A673 (cell line): ENCODE measurements at regions not wholly inside any gene's neighbourhood (a gene's known extent, or its start where the extent isn't known, plus 50 kb on each side); places are given as distances from the start of the nearest gene placed in this dataset.

ENCODE experiments used
- BruUV-seq: library from RNA; stranded (reverse); fragments of 400-500 nt; replicated peaks from 2 replicates; lab custom pipeline; 2021; lab: Mats Ljungman, UMichigan
- CTCF ChIA-PET: fragments of 300-600 bp; sonication (Branson Sonifier 250); formaldehyde crosslinking; loops from one replicate; lab custom pipeline; 2022; ENCODE audit warnings: antibody characterized with exemption; lab: Charles Lee
- POLR2A ChIA-PET: fragments of 300-600 bp; sonication (Branson Sonifier 250); formaldehyde crosslinking; loops from one replicate; lab custom pipeline; 2022; ENCODE audit warnings: antibody characterized with exemption; ENCODE audit not compliant: low non-redundant PET; lab: Charles Lee
- DNase-seq: peaks from one replicate; pipeline ENCODE4 v3.0.0-alpha.2; 2015; ENCODE audit warnings: low spot score
- H3K27ac ChIP-seq: fragments of 200-600 bp; sonication (generic); 2 replicates; pipeline ENCODE4 v1.5.1; 2016; ENCODE audit warnings: mixed run types, low read depth, mild to moderate bottlenecking, mixed read lengths, antibody characterized with exemption, low read length; ENCODE audit not compliant: poor library complexity, severe bottlenecking
- H3K27me3 ChIP-seq: fragments of 200-600 bp; sonication (generic); replicated peaks from 2 replicates; pipeline ENCODE4 v1.6.1; 2017; ENCODE audit warnings: mixed run types, low read depth, mild to moderate bottlenecking, mixed read lengths, antibody characterized with exemption, low read length; ENCODE audit not compliant: insufficient read depth, poor library complexity
- H3K36me3 ChIP-seq: fragments of 200-600 bp; sonication (generic); 2 replicates; pipeline ENCODE4 v1.6.1; 2016; ENCODE audit warnings: mixed run types, mild to moderate bottlenecking, mixed read lengths, antibody characterized with exemption, low read length; ENCODE audit not compliant: insufficient read depth, poor library complexity, severe bottlenecking
- H3K4me1 ChIP-seq: fragments of 200-600 bp; sonication (generic); 2 replicates; pipeline ENCODE4 v1.6.1; 2017; ENCODE audit warnings: mixed run types, mild to moderate bottlenecking, mixed read lengths, antibody characterized with exemption, low read length; ENCODE audit not compliant: insufficient read depth, poor library complexity, severe bottlenecking
- H3K4me3 ChIP-seq: fragments of 200-600 bp; sonication (generic); 2 replicates; pipeline ENCODE4 v1.5.1; 2016; ENCODE audit warnings: low read depth, mixed run types, mild to moderate bottlenecking, mixed read lengths, low read length; ENCODE audit not compliant: poor library complexity, severe bottlenecking
- H3K9me3 ChIP-seq: fragments of 200-600 bp; sonication (generic); 2 replicates; pipeline ENCODE4 v1.6.1; 2016; ENCODE audit warnings: mixed run types, low read depth, mild to moderate bottlenecking, mixed read lengths, antibody characterized with exemption, low read length; ENCODE audit not compliant: poor library complexity, severe bottlenecking
- EZH2 ChIP-seq: fragments of 200-600 bp; sonication (generic); IDR thresholded peaks from 2 replicates; pipeline ENCODE4 v1.6.1; 2017; ENCODE audit warnings: borderline replicate concordance, low read depth, mild to moderate bottlenecking, mixed read lengths, antibody characterized with exemption, low read length; ENCODE audit not compliant: poor library complexity, severe bottlenecking
- intact Hi-C: fragments of 100-400 bp; cut with micrococcal nuclease; formaldehyde crosslinking; loops from one replicate; pipeline ENCODE4 v1.10.0; 2022; ENCODE audit not compliant: unreplicated experiment
- TF ChIP-seq, protein P1 (sequence below): fragments of 300-800, 200-600 bp; sonication (generic); conservative IDR thresholded peaks from 2 replicates; pipeline ENCODE4 v1.5.1; 2017; ENCODE audit warnings: low read depth, mild to moderate bottlenecking, antibody characterized with exemption, low read length, moderate library complexity, mixed read lengths

DNA sequence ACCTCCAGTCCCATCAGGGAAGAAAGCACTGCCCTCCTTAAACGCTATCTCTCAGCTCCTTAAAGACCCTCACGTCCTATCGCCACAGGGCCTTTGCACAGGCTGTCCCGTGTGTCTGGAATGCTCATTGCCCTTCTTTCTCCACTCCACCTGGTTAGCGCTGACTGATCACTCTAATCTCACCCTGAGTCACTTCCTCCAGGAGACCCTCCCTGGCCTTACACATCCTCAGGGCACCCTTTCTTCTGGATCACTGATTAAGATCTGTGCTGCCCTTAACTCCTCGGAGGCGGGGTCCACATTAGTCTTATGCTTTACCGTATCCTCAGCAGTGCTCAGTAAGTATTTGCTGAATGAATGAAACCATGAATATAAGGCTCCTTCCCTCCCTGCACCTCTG, 94.7 kb downstream of the SYNE3 start:
- CTCF ChIA-PET = no interaction called here
- no peaks in the 10 kb centered on the region for H3K4me1 ChIP-seq
- POLR2A ChIA-PET = no interaction called here
- BruUV-seq = no TSS peak
- H3K9me3 ChIP-seq = no peaks in the 10 kb centered on the region
- no peak for DNase-seq
- H3K27me3 ChIP-seq = no peaks in the 10 kb centered on the region
- H3K27ac ChIP-seq = no peak overlapping the region
- TF ChIP-seq EZH2 = no peak
- TF ChIP-seq, protein P1, sequence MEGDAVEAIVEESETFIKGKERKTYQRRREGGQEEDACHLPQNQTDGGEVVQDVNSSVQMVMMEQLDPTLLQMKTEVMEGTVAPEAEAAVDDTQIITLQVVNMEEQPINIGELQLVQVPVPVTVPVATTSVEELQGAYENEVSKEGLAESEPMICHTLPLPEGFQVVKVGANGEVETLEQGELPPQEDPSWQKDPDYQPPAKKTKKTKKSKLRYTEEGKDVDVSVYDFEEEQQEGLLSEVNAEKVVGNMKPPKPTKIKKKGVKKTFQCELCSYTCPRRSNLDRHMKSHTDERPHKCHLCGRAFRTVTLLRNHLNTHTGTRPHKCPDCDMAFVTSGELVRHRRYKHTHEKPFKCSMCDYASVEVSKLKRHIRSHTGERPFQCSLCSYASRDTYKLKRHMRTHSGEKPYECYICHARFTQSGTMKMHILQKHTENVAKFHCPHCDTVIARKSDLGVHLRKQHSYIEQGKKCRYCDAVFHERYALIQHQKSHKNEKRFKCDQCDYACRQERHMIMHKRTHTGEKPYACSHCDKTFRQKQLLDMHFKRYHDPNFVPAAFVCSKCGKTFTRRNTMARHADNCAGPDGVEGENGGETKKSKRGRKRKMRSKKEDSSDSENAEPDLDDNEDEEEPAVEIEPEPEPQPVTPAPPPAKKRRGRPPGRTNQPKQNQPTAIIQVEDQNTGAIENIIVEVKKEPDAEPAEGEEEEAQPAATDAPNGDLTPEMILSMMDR = no peak
- no peak overlapping the region for H3K4me3 ChIP-seq
- intact Hi-C loops = loop anchor here (10.0 kb wide), 1 partner anchor 327 kb away; no protein-coding TSS in a partner anchor
- no peaks in the 10 kb centered on the region for H3K36me3 ChIP-seq

DNA sequence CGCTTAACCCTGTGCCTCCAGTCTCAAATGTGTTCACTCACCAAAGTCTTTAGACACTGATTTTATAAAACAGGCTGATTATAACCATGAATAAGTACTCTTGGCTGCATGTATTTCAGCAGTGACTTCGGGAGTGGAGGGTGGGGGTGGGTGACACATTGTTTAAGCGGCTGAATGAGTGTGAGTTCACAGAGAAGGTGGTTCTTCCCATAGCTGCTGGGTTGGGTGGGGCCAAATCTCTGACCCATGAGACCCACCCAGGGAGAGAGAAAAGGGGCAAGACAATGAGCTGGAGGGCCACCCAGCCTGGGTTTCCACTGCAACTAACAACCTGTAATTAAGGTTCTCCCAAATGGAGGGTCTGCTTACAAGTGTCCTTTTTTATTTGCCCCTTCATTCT, 96.4 kb downstream of the SYNE3 start:
- intact Hi-C loops = loop anchor here (10.0 kb wide), 1 partner anchor 325 kb away; no protein-coding TSS in a partner anchor
- no peak for DNase-seq
- no peak overlapping the region for H3K4me3 ChIP-seq
- H3K27me3 ChIP-seq = no peaks in the 10 kb centered on the region
- ChIA-PET CTCF (no interaction called here), POLR2A (no interaction called here)
- H3K27ac ChIP-seq = no peak overlapping the region
- H3K4me1 ChIP-seq = no peaks in the 10 kb centered on the region
- no peaks in the 10 kb centered on the region for H3K9me3 ChIP-seq
- H3K36me3 ChIP-seq = no peaks in the 10 kb centered on the region
- no TSS peak for BruUV-seq
- no peak for TF ChIP-seq EZH2
- TF ChIP-seq, protein P1 = no peak

DNA sequence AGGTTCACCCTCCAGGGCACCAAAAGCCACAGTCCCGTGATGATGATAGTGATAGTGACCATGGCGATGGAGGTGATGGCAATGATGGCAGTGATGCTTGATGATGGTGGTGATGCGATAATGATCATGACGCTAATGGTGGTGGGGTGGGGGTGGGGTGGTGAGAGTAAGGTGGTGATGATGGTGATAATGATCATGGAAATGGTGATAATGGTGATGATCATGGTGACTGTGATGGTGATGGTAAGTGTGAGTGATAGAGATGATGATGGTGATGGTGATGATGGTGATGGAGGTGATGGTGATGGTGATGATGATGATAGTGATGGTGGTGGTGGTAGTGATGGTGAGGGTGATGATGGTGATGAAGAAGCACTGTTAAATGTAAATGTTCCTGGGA, 96.9 kb downstream of the SYNE3 start:
- ChIA-PET POLR2A (no interaction called here), CTCF (no interaction called here)
- no peaks in the 10 kb centered on the region for H3K9me3 ChIP-seq
- no peaks in the 10 kb centered on the region for H3K27me3 ChIP-seq
- intact Hi-C loops = no loop called here
- H3K27ac ChIP-seq = no peak overlapping the region
- H3K36me3 ChIP-seq = no peaks in the 10 kb centered on the region
- TF ChIP-seq EZH2 = no peak
- TF ChIP-seq, protein P1 = no peak
- DNase-seq = no peak
- no peak overlapping the region for H3K4me3 ChIP-seq
- no TSS peak for BruUV-seq
- no peaks in the 10 kb centered on the region for H3K4me1 ChIP-seq
